H9 (cell line): ENCODE measurements at regions not wholly inside any gene's neighbourhood (a gene's known extent, or its start where the extent isn't known, plus 50 kb on each side); places are given as distances from the start of the nearest gene placed in this dataset.

Experiments
- DNase-seq: peaks from one replicate; pipeline ENCODE4 v3.0.0-alpha.2; 2017
- H2AFZ ChIP-seq: one replicate; pipeline ENCODE4 v1.6.1; 2013; ENCODE audit warnings: mild to moderate bottlenecking, low read length, control low read depth, moderate library complexity
- H2AK5ac ChIP-seq: 2 replicates; pipeline ENCODE4 v1.6.1; 2013; ENCODE audit warnings: low read length, control low read depth, mixed read lengths; ENCODE audit not compliant: insufficient read length
- H2BK120ac ChIP-seq: one replicate; pipeline ENCODE4 v1.6.1; 2013; ENCODE audit warnings: low read depth, mild to moderate bottlenecking, low read length, control low read depth, inconsistent platforms; ENCODE audit not compliant: poor library complexity, severe bottlenecking
- H2BK12ac ChIP-seq: 2 replicates; pipeline ENCODE4 v1.6.1; 2013; ENCODE audit warnings: low read length, control low read depth, mixed read lengths, low read depth; ENCODE audit not compliant: insufficient read length
- H2BK15ac ChIP-seq: 2 replicates; pipeline ENCODE4 v1.6.1; 2013; ENCODE audit warnings: low read depth, low read length, control low read depth
- H2BK20ac ChIP-seq: one replicate; pipeline ENCODE4 v1.6.1; 2013; ENCODE audit warnings: low read depth, mild to moderate bottlenecking, low read length, control low read depth, inconsistent platforms; ENCODE audit not compliant: poor library complexity, severe bottlenecking
- H2BK5ac ChIP-seq: 2 replicates; pipeline ENCODE4 v1.6.1; 2013; ENCODE audit warnings: low read length, control low read depth, mixed read lengths; ENCODE audit not compliant: insufficient read length
- H3K14ac ChIP-seq: 2 replicates; pipeline ENCODE4 v1.6.1; 2013; ENCODE audit warnings: low read length, control low read depth; ENCODE audit not compliant: insufficient read depth
- H3K18ac ChIP-seq: 2 replicates; pipeline ENCODE4 v1.6.1; 2013; ENCODE audit warnings: low read depth, mild to moderate bottlenecking, mixed read lengths, low read length, control low read depth; ENCODE audit not compliant: insufficient read length
- H3K23ac ChIP-seq: 2 replicates; pipeline ENCODE4 v1.6.1; 2013; ENCODE audit warnings: low read length, control low read depth, mixed read lengths, low read depth; ENCODE audit not compliant: insufficient read length
- H3K23me2 ChIP-seq: 2 replicates; pipeline ENCODE4 v1.6.1; 2013; ENCODE audit warnings: low read depth, mild to moderate bottlenecking, mixed read lengths, low read length, control low read depth; ENCODE audit not compliant: insufficient read length, poor library complexity, severe bottlenecking
- H3K27ac ChIP-seq: 2 replicates; pipeline ENCODE4 v1.5.1; 2013; ENCODE audit warnings: low read length, control low read depth, mixed read lengths, low read depth; ENCODE audit not compliant: insufficient read length
- H3K27me3 ChIP-seq: 2 replicates; pipeline ENCODE4 v1.6.1; 2013; ENCODE audit warnings: low read length, control low read depth, inconsistent platforms; ENCODE audit not compliant: insufficient read depth
- H3K4ac ChIP-seq: 2 replicates; pipeline ENCODE4 v1.6.1; 2013; ENCODE audit warnings: low read depth, mild to moderate bottlenecking, control low read depth, inconsistent platforms, low read length, moderate library complexity
- H3K4me1 ChIP-seq: 2 replicates; pipeline ENCODE4 v1.6.1; 2013; ENCODE audit warnings: low read length, control low read depth, inconsistent platforms; ENCODE audit not compliant: insufficient read depth
- H3K4me2 ChIP-seq: 2 replicates; pipeline ENCODE4 v1.6.1; 2013; ENCODE audit warnings: low read length, control low read depth, mixed read lengths; ENCODE audit not compliant: insufficient read length, insufficient read depth
- H3K56ac ChIP-seq: 2 replicates; pipeline ENCODE4 v1.6.1; 2013; ENCODE audit warnings: low read depth, mild to moderate bottlenecking, mixed read lengths, low read length, control low read depth; ENCODE audit not compliant: insufficient read length
- H3K79me1 ChIP-seq: 2 replicates; pipeline ENCODE4 v1.6.1; 2013; ENCODE audit warnings: low read depth, mild to moderate bottlenecking, moderate library complexity, low read length, control low read depth, inconsistent platforms; ENCODE audit not compliant: insufficient read depth, poor library complexity, severe bottlenecking
- H3K79me2 ChIP-seq: 2 replicates; pipeline ENCODE4 v1.6.1; 2013; ENCODE audit warnings: low read length, control low read depth, inconsistent platforms; ENCODE audit not compliant: insufficient read depth
- H3K9ac ChIP-seq: 2 replicates; pipeline ENCODE4 v1.6.1; 2013; ENCODE audit warnings: low read length, control low read depth, mixed read lengths; ENCODE audit not compliant: insufficient read length; ENCODE audit errors: extremely low read depth
- H3K9me3 ChIP-seq: one replicate; pipeline ENCODE4 v1.6.1; 2013; ENCODE audit warnings: low read depth, low read length, inconsistent platforms; ENCODE audit not compliant: control insufficient read depth
- H3T11ph ChIP-seq: one replicate; pipeline ENCODE4 v1.6.1; 2013; ENCODE audit warnings: mild to moderate bottlenecking, low read length, control low read depth, inconsistent platforms
- H4K20me1 ChIP-seq: one replicate; pipeline ENCODE4 v1.6.1; 2013; ENCODE audit not compliant: control insufficient read depth, insufficient read length, insufficient read depth
- H4K5ac ChIP-seq: 2 replicates; pipeline ENCODE4 v1.6.1; 2013; ENCODE audit warnings: low read depth, mild to moderate bottlenecking, mixed read lengths, low read length, control low read depth; ENCODE audit not compliant: insufficient read length
- H4K8ac ChIP-seq: replicated peaks from 2 replicates; pipeline ENCODE4 v1.6.1; 2013; ENCODE audit warnings: low read length, control low read depth, mixed read lengths, low read depth; ENCODE audit not compliant: insufficient read length
- H4K91ac ChIP-seq: 2 replicates; pipeline ENCODE4 v1.6.1; 2013; ENCODE audit warnings: low read depth, mild to moderate bottlenecking, moderate library complexity, mixed read lengths, low read length, control low read depth; ENCODE audit not compliant: insufficient read length
- H3K27ac Mint-ChIP-seq, 3 experiments: 2 replicates in 2 of 3; 3 replicates in 1 of 3; pipeline ENCODE4 v1.8.0; 2020 to 2021; ENCODE audit warnings: mixed read lengths in 3 of 3, mild to moderate bottlenecking in 1 of 3, moderate library complexity in 1 of 3
- H3K27me3 Mint-ChIP-seq: 2 replicates; pipeline ENCODE4 v1.8.0; 2021; ENCODE audit warnings: low read depth, mild to moderate bottlenecking, moderate library complexity, mixed read lengths
- H3K36me3 Mint-ChIP-seq, 3 experiments: 2 replicates in 2 of 3; 3 replicates in 1 of 3; pipeline ENCODE4 v1.8.0; 2020 to 2021; ENCODE audit warnings: low read depth in 3 of 3, mixed read lengths in 3 of 3; ENCODE audit not compliant: insufficient read depth in 1 of 3
- H3K4me1 Mint-ChIP-seq, 2 experiments: 2 replicates each; pipeline ENCODE4 v1.8.0; 2020; ENCODE audit warnings: mixed read lengths in 2 of 2
- H3K4me3 Mint-ChIP-seq, 2 experiments: 2 replicates in 1 of 2; 3 replicates in 1 of 2; pipeline ENCODE4 v1.8.0; 2020 to 2021; ENCODE audit warnings: mild to moderate bottlenecking in 2 of 2, mixed read lengths in 2 of 2, moderate library complexity in 1 of 2
- H3K9me3 Mint-ChIP-seq, 2 experiments: 2 replicates in 1 of 2; 3 replicates in 1 of 2; pipeline ENCODE4 v1.8.0; 2020; ENCODE audit warnings: mild to moderate bottlenecking in 2 of 2, mixed read lengths in 2 of 2, moderate library complexity in 1 of 2
- WGBS: extraction: QIAGEN DNeasy Blood & Tissue Kit; methylation state at CpG from one replicate; pipeline ENCODE4 v1.1.7; 2013; ENCODE audit warnings: missing lambda C conversion rate, low lambda C conversion rate, mixed read lengths; ENCODE audit not compliant: insufficient read length; ENCODE audit errors: extremely low coverage; 5-methylcytosine and 5-hydroxymethylcytosine counted together
- TF ChIP-seq, protein P1 (sequence below): fragments of 200-600 bp; sonication (generic); conservative IDR thresholded peaks from 3 replicates; pipeline ENCODE4 v1.8.0; 2021; ENCODE audit warnings: antibody characterized with exemption, mild to moderate bottlenecking

DNA sequence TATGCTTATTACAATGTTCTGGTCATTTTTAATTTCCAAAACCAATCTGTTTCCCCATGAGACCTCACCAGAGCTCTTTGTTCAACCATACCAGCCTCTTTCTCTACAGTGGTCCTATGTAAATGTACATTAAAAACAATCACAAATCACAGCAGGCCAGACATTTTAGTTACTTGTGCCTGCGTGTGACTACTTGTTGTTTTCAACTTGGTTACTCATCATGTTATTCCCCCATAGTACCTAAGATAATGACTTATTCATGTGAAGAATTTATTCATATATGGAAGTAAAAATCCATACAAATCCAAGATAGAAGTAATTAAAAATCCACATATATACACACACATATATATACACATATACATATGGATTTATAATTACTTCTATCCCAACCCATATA, 379.6 kb downstream of the SLITRK6 start:
- WGBS, result no CpG with 5 or more reads among the region's 1 CpG
- Histone ChIP-seq H3K27me3 (no peaks in the 10 kb centered on the region), H2AFZ (no peak overlapping the region), H3K9me3 (no peaks in the 10 kb centered on the region), H2BK15ac (no peak overlapping the region), H3T11ph (no peak overlapping the region), H2BK20ac (no peak overlapping the region), H3K79me1 (no peaks in the 10 kb centered on the region), H4K5ac (no peak overlapping the region), H3K23me2 (no peaks in the 10 kb centered on the region), H2AK5ac (no peak overlapping the region), H3K4me1 (no peaks in the 10 kb centered on the region), H2BK120ac (no peak overlapping the region), H3K27ac (no peak overlapping the region), H4K20me1 (no peaks in the 10 kb centered on the region), H3K18ac (no peak overlapping the region), H3K4me2 (no peak overlapping the region), H3K56ac (no peak overlapping the region), H2BK5ac (no peak overlapping the region), H2BK12ac (no peak overlapping the region), H4K8ac (no peak overlapping the region), H3K23ac (no peak overlapping the region), H4K91ac (no peak overlapping the region), H3K14ac (no peak overlapping the region), H3K4ac (no peak overlapping the region), H3K79me2 (no peaks in the 10 kb centered on the region), H3K9ac (no peak overlapping the region)
- H3K9me3 Mint-ChIP-seq, result no peaks in the 10 kb centered on the region
- DNase-seq, result no peak
- H3K27me3 Mint-ChIP-seq, result no peaks in the 10 kb centered on the region
- H3K4me1 Mint-ChIP-seq, result no peaks in the 10 kb centered on the region
- no peak overlapping the region for H3K27ac Mint-ChIP-seq
- no peaks in the 10 kb centered on the region for H3K36me3 Mint-ChIP-seq
- TF ChIP-seq, protein P1, sequence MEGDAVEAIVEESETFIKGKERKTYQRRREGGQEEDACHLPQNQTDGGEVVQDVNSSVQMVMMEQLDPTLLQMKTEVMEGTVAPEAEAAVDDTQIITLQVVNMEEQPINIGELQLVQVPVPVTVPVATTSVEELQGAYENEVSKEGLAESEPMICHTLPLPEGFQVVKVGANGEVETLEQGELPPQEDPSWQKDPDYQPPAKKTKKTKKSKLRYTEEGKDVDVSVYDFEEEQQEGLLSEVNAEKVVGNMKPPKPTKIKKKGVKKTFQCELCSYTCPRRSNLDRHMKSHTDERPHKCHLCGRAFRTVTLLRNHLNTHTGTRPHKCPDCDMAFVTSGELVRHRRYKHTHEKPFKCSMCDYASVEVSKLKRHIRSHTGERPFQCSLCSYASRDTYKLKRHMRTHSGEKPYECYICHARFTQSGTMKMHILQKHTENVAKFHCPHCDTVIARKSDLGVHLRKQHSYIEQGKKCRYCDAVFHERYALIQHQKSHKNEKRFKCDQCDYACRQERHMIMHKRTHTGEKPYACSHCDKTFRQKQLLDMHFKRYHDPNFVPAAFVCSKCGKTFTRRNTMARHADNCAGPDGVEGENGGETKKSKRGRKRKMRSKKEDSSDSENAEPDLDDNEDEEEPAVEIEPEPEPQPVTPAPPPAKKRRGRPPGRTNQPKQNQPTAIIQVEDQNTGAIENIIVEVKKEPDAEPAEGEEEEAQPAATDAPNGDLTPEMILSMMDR, result no peak
- no peak overlapping the region for H3K4me3 Mint-ChIP-seq
